ENCODE measurements at regions not wholly inside any gene's neighbourhood (a gene's known extent, or its start where the extent isn't known, plus 50 kb on each side); places are given as distances from the start of the nearest gene placed in this dataset.

DNA sequence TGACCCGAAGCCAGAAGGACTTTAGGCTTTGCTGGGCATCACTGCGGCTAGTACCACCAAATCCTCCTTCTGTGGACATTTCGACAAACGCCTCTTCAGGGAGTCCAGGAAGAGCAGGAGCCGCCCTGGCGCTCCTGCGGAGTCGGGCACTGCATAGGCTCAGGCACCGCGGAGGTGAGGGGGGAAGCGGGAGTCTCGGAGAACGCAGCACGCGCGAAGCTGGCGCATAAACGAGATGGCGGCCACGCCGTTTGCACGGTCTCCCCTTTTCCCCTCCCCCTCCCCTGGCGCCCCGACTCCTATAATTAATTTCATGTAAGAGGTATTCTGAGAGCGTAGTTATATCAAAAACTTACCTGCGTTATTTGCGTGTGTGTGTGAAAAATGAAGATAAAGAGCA, 137.8 kb upstream of the GAS1 start:
- no peak for DNase-seq (ENCODE audit: low read depth in 3 of 3)

DNA sequence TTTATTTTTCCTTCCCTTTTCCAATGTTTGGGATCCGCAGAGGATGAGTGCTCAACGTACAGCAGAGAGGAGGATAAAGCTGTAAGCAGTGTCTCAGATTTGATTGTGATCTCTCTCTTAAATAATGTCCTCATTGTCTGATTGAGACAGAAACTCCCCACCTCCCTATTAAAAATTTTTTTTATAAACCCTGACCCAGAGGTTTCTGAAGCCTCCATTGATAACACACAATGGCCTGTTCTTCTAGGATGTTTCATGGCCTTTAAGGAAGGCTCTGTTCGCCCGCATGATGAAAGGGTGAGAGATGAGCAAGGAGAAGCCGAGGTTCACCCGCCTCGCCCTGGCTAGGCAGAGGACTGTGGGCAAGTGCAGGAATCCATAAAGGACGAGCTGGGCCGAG, 138.2 kb upstream of the GAS1 start:
- no peak for DNase-seq (ENCODE audit: low read depth in 3 of 3)

DNA sequence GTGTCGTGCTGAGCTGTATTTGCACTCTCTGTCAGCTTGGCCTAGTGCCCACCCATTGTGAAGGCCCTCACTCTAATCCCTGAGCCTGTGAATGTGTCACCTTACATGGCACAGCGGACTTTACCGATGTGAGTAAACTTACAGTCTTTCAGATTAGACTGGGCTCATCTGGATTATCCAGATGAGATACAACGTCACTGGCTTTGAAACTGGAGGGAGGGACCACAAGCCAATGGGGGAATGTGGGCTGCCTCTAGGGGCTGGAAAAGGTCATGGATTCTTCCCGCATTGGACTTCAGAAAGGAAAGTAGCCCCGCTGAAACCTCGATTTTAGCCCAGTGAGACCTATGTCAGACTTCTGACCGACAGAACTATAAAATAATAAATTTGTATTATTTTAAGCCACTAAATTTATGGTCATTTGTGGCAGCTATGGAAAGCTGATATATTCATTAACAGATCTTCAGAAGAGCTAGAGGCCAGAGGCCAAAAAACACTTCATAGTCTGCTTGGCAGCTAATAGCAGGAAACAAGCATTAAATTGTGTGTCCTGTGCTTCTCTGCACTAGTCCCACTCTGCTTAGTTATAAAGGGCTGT, 139.0 kb upstream of the GAS1 start:
- DNase-seq (ENCODE audit: low read depth in 3 of 3) = no peak

DNA sequence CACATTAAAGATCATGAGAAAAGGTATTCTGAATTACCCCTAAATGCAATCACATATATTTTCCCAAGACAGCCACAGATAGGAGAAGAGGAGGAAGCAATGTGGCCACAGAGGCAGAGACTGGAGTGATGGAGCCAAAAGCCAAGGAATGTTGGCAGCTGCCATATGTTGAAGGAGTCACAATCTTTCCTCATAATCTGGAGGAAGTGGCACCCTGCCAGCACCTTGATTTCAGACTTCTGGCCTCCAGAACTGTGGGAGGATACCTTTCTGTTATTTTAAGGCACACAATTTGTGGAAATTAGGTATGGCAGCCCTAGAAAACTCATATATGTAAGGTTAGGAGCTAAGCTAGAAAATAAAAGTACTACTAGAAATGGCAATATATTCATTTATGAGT, 139.9 kb upstream of the GAS1 start:
- no peak for DNase-seq (ENCODE audit: low read depth in 3 of 3)

DNA sequence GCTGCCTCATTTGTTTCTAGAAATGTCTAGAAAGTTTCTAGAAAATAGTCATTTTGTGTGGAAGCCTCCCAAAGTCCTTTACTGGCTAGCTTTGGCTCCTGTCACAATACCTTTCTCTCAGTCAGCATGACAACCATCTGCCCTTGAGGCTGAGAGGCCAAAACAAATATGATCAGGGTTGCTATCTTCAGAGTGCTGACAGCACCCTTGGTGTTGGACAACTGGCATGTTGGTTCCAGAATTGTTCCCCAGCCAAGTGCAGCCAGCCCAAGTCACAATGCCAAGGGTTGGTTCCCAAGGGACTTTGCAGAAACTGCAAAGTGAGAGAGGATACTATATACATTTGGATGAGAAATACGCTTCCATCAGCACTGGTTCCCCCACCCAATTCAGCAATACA, 140.9 kb upstream of the GAS1 start:
- no peak for DNase-seq (ENCODE audit: low read depth in 3 of 3)

DNA sequence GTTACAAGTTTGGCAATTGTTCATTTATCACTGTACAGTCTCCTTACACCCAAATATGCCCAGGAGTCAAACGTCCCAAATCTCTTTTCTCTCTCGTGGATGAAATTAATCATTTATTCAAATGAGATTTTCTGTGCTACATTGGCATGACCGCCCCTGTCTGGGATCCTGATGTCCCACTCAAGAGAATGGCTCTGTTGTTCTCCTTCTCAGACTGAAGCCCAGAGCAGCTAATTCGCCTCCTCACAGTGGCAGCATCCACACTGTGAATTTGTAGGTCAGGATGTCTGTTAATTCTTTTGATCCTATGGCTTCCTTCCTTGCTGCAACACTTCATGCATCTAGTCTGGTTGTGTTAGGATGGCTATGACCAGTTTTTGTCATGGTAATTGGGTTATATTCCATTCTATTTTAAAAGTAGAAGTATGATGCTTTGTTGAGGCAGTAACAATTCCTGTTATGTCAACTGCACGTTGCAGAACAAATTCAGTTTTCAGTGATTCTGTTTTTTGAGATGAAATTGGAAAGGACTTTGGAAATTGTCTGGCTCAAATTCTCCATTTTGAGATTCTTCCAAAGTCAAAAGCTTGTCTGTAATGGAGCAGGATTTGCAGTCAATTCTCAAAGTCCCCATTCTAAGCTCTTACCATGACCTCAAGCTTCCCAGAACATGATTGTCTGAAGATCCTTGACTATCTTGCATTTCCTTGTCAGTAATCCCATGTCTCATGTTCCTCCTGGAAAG, 141.5 kb upstream of the GAS1 start:
- no peak for DNase-seq (ENCODE audit: low read depth in 3 of 3)

DNA sequence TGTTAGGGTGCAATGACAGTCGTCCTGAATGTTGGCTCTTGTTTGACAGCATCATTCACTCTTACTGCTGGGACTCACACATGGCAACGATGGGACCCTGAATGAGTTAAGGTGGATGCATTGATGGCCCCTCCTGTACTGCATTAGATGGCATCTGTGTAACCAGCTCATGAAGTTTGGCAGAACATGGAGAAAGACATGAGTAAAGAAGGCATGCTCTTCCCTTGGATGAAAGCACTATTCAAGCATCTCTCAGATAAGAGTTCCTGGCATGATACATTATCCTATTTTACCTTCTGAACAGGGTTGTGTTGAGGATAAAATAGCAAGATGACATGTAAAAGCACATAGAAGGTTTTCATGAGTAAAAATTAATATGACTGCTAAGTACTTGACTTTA, 142.2 kb upstream of the GAS1 start:
- no peak for DNase-seq (ENCODE audit: low read depth in 3 of 3)

DNA sequence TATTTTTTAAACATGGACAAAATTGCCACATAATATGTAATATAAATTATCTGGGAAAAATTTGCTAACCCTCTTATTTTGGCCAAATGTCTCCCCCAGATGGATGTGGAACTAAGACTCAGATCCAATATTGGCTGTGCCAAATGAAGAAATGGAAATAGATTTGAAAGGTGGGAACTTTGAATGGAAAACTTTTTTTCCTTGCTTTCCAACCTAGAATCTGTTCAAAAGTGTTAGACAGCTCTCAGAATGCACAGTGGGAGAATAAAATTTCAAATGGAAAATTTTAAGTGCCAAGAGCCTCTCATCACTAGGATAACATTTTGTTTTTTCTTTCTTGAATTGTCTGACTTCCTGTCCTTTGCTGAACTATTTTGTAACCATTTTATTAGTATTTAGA, 142.6 kb upstream of the GAS1 start:
- no peak for DNase-seq (ENCODE audit: low read depth in 3 of 3)

DNA sequence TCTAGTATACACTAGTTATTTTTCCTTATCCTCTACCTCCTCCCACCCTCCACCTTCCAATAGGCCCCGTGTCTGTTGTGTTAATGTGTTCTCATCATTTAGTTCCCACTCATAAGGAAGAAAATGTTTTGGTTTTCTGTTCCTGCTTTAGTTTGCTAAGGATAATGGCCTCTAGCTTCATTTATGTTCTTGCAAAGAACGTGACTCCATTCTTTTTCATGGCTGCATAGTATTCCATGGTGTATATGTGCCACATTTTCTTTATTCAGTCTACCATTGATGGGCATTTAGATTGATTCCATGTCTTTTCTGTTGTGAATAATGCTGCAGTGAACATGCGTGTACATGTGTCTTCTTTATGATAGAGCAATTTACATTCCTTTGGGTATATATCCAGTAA, 146.5 kb upstream of the GAS1 start:
- no peak for DNase-seq (ENCODE audit: low read depth in 3 of 3)

DNA sequence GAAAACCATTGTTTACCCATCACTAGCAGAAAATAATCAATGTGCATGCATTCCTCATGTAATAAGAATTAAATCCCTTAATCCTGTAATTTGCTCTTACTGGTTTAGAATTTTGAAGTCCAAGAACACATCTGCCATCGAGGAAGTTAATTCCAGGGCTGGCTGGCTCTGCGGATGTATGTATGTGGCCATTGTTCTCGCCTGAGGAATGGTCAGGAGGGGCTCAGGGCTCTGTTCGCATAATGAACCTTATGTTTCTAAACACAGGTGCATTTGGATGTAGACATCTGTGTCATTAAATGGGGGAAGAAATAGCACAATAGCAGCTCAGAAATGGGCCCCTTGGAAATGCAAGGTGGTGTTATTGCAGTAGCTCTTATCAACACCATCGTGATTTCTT, 148.6 kb upstream of the GAS1 start:
- DNase-seq (ENCODE audit: low read depth in 3 of 3) = no peak

DNA sequence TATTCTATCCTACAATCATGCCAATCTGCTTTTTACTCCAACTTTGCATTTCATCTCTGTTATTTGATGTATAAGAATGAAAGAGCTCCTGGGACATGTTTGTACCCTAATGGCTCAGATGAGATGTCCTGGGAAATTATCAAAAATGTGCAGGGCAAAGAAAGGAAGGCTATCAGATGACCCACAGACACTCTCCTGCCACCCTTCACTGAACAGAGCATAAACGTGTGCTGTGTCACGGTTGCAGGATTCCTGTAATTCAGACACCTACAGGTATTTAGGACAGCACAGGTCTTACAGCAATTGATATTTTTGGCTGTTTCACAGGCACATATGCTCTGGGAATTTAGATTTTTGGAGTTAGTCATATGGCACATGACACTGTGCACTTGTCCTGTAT, 149.2 kb upstream of the GAS1 start:
- DNase-seq (ENCODE audit: low read depth in 3 of 3) = no peak

DNA sequence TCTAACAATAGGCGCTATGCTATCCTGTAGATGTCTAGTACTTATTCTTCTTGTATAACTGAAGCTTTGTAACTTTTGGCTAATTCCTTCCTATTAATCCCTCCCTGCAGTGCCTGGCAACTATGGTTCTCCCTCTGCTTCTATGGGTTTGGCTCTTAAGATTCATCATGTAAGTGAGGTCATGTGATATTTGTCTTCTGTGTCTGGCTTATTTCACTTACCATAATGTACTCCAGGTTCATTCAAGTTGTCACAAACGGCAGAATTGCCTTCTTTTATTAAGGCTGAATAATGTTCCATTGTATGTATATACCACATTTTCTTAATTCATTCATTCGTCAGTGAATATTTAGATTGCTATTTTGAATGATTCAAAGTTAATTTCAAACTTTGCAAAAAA, 149.9 kb upstream of the GAS1 start:
- no peak for DNase-seq (ENCODE audit: low read depth in 3 of 3)

DNA sequence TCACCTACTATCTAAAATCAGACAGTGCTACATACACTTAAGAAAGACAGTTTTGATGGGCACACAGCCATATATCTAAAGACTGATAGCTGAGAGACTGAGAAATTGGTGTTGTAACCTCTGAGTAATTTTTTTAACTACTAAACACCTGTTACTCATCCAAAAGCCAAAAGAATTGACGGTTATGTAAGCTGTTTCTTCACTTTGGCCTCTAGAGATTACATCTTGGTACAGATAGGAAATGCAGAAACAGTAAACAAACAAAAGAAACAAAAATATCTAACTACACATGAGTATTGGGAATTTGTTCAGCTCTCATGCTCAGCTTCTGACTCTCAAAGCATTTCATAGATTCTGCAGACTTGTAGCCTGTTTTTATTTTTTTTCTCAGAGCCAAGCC, 152.1 kb upstream of the GAS1 start:
- no peak for DNase-seq (ENCODE audit: low read depth in 3 of 3)

DNA sequence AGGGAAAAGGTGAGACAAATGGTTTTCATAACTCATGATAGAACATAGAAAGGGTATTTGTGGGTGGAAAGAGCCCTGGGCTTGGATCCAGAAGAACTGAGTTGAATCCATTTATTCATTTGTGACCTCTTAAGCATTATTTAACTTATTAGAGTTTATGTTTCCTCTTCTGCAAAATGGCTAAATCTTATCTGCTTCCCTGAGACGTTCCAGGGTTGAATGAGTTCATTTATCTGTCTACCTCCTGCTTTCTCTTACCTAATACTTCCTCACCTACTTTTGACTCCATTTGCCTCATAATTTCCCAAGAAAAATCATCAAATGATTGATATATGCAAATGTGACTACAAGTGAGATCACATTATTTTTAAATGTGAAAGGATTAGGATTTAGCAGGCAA, 152.7 kb upstream of the GAS1 start:
- no peak for DNase-seq (ENCODE audit: low read depth in 3 of 3)

DNA sequence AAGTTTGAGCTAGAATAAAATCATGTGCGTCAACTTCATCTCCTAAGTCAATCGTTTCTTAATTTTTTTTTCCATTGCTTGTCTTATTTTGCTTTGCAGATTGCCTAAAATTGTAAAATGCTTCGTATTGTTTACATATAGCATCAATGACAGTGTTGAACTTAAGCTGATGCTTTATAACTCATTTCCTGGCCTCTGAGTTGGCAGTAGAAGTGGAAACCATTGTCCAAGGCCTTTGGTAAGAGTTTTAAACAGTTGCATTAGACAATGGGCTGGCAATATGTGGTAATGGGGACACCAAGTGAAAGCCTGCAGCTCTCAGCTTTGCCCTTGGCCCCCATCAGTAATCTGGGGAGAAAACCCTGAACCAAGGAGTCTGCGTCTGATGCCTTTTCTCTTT, 154.8 kb upstream of the GAS1 start:
- DNase-seq (ENCODE audit: low read depth in 3 of 3) = no peak

DNA sequence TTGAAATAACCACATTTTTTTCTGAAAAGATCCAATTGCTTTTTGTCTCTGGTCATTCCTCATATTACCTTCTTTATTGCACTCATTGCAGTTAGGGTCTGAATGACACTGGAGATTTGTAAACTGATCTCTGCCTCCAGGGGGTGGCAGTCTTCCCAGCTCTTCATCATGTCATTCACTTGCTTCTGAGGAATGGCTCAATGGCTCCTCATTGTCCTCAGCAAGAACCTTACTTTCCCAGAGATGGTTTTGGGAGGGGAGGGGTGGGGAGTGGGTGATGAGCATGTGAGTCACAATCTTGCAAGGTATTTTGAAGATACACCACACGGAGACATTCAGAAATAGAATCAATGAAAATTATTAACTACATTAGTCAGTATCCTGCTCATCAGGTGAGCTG, 159.8 kb upstream of the GAS1 start:
- no peak for DNase-seq (ENCODE audit: low read depth in 3 of 3)

DNA sequence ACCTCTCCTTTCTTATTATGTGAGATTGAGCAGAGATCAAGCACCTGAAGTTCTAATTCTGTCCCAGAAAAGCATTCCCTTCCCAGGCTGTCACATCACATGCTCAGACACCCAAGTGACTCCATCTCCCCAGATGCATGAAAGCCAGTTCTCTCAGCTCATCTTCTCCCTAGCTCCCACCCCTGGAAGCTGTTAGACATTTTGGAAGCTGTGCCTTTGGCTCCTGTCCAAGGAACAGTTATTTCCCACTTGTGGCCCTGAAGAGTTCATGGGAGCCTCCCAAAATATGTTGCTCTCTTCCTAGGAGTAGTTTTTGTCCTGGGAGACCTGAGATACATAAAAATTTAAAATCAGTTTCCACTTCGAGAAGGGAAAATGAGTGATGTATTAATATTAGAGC, 161.4 kb upstream of the GAS1 start:
- no peak for DNase-seq (ENCODE audit: low read depth in 3 of 3)

DNA sequence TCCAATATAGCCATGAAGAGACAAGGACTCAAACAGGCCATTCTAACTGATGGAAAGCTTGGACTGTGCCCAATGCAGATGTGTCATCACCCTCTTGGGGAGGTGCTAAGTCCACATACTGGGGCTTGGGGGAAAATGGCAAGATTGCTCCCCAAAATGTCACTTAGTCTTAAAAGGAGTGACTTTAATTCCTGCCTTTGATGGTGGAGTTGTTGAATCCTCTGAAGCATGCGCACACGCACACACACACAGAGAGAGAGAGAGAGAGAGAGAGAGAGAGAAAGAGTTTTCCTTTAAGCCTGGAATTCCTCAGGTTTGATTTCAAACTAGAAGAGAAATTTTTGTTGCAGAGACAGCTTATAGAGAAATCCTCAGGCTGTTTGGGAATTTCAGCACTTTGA, 161.9 kb upstream of the GAS1 start:
- no peak for DNase-seq (ENCODE audit: low read depth in 3 of 3)

DNA sequence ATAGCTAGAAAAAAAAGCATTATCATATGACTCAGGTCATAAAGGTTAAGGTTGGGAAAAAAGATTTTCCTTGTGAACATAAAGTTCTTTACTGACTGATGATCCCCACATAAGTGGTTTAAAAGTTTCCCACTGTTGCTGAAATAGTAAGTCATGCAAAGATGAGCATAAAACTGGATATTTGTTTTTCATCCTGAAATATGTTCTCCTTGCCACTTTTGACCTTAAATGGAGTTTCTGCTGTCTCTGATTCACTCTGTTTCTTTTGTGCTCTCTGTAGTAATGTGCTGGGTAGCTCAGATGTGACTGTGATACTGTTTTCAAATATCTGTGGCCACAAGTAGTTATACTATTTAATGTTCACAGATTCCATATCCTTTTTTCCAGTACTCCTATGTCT, 162.5 kb upstream of the GAS1 start:
- no peak for DNase-seq (ENCODE audit: low read depth in 3 of 3)

DNA sequence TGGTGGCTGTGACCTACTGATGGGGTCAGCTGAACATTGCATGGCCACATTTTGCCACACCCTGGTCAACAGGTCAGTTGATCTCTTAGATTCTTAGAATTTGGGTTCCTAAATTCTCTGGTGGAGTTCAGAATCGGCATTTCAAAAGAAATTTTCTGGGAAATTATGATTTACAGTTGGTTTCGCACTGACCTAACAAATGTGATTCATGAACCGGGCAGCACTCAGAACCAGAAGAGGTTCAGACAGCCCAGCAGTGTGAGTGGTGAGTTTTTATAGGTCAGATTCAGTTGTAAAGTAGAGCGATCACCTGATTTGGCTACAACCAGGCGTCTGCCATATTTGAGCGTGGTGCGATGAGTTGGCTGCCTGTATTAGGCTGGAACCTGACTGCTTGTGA, 163.7 kb upstream of the GAS1 start:
- no peak for DNase-seq (ENCODE audit: low read depth in 3 of 3)

DNA sequence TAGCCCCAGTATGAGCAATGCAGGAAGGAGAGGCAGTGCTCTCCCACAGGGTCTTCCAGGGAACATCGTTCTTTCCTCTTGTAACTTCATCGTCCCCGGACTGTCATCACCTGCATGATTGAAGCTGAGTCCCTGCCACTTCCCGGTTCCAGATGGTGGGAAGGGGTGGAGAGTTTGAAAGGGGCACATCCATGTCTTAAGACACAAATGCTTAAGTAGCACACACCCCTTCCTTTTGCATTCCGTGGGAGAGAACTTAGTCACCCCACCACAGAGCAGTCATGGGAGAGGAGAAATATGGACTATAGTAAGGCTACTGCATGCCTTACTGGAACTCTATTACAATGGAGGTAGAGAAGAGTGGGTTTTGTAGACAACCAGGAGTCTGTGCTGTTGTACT, 165.3 kb upstream of the GAS1 start:
- DNase-seq (ENCODE audit: low read depth in 3 of 3) = no peak

DNA sequence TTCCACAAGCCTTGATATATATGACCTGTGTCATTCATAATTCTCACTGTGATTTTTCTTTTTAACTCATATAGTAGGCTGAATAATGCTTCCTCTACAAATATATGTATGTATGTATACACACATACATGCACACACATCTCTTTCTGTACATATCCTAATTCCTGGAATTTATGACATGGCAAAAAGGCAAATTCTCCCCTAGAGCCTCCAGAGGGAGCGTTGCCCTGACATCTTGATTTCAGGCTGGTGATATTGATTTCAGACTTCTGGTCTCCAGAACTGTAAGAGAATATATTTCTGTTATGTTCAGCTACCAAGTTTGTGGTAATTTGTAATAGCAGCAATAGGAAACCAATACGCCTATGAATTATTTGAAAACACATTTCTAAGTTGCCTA, 166.6 kb upstream of the GAS1 start:
- DNase-seq (ENCODE audit: low read depth in 3 of 3) = no peak

DNA sequence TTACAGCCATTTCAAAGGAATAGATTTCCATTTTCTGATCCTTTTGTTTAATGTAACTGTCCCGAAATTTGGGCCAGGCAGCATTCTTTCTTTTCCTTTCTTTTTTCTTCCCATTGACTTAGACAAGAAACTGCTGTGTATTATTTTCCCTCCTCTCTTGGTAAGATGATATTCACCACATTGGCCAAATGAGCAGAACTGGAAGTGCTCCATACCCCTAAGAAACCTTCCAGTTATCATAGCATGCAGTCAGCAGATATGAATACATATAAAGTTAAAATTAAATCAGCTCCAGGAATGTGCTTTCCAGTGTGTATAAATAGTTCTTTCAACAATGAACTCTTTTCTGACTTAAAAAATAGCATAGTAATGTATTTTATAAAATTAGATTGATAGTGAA, 168.5 kb upstream of the GAS1 start:
- no peak for DNase-seq (ENCODE audit: low read depth in 3 of 3)

DNA sequence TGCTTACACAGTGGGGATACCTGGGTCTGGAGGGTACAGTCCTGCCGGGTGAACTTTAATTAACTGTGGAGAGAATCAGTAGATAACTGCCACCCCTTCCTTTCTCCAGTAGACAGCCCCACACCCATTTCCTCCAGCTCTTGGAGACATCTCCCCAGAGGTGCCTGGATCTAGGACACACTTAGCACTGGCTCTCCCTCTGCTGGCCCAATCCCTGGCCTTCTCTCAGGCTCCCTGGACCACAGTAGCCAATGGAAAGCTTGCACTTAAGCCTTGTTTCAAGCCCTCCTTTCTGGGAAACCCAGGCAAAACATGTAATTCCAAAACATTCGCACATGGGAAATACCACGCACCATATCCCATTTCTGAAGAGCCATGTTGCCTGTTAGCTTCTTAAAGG, 169.2 kb upstream of the GAS1 start:
- no peak for DNase-seq (ENCODE audit: low read depth in 3 of 3)
